ENCODE measurements at regions not wholly inside any gene's neighbourhood (a gene's known extent, or its start where the extent isn't known, plus 50 kb on each side); places are given as distances from the start of the nearest gene placed in this dataset.

- H3K27me3 ChIP-seq = no peaks in the 10 kb centered on the region
- H3K4me3 ChIP-seq = no peak overlapping the region
- no peaks in the 10 kb centered on the region for H3K9me3 ChIP-seq
- WGBS = 10% methylated on average over 2 of the region's 2 CpGs
- H3K36me3 ChIP-seq = no peaks in the 10 kb centered on the region
- no peak overlapping the region for H3K27ac ChIP-seq (replicated peaks in 1 of 4)
- TF ChIP-seq POLR2A (IDR thresholded peaks at IDR 0.05; ENCODE audit: low read depth) (no peak), EP300 (IDR thresholded peaks at IDR 0.05) (no peak), CTCF (IDR thresholded peaks at IDR 0.05) (no peak)
- intact Hi-C loops (cut with DNase I) = no loop called here
- no peaks in the 10 kb centered on the region for H3K4me1 ChIP-seq
- no peak for DNase-seq (ENCODE audit: extremely low spot score)
Measured at GRCh38 chr12:17528394-17528793, 561.6 kb downstream of the RERGL start.

GRCh38 chr12:17527021-17527420, 563.0 kb downstream of the RERGL start:
- WGBS = 65% methylated on average over 1 of the region's 1 CpG
- DNase-seq (ENCODE audit: extremely low spot score) = no peak
- TF ChIP-seq POLR2AphosphoS5 (IDR thresholded peaks at IDR 0.05) (no peak), EP300 (IDR thresholded peaks at IDR 0.05) (no peak), CTCF (IDR thresholded peaks at IDR 0.05) (no peak)
- Histone ChIP-seq H3K27me3 (no peaks in the 10 kb centered on the region), H3K9me3 (no peaks in the 10 kb centered on the region), H3K4me1 (no peaks in the 10 kb centered on the region), H3K4me3 (no peak overlapping the region), H3K27ac (replicated peaks in 1 of 4) (no peak overlapping the region), H3K36me3 (no peaks in the 10 kb centered on the region)
- intact Hi-C loops (cut with DNase I) = no loop called here

GRCh38 chr12:17511369-17511768, 578.6 kb downstream of the RERGL start:
- no peak for DNase-seq (ENCODE audit: extremely low spot score)
- H3K27ac ChIP-seq (replicated peaks in 1 of 4) = no peak overlapping the region
- TF ChIP-seq POLR2A (IDR thresholded peaks at IDR 0.05; ENCODE audit: low read depth) (no peak), POLR2AphosphoS5 (IDR thresholded peaks at IDR 0.05) (no peak), EP300 (IDR thresholded peaks at IDR 0.05) (no peak), CTCF (IDR thresholded peaks at IDR 0.05) (no peak)
- no peaks in the 10 kb centered on the region for H3K4me1 ChIP-seq
- 38% methylated on average over 1 of the region's 1 CpG for whole genome bisulfite sequencing
- H3K36me3 ChIP-seq = no peaks in the 10 kb centered on the region
- intact Hi-C loops (cut with DNase I) = no loop called here
- no peak overlapping the region for H3K4me3 ChIP-seq
- H3K9me3 ChIP-seq = no peaks in the 10 kb centered on the region
- no peaks in the 10 kb centered on the region for H3K27me3 ChIP-seq

GRCh38 chr12:17507336-17507735, 582.7 kb downstream of the RERGL start:
- TF ChIP-seq POLR2AphosphoS5 (IDR thresholded peaks at IDR 0.05) (no peak), CTCF (IDR thresholded peaks at IDR 0.05) (no peak)
- H3K4me3 ChIP-seq = no peak overlapping the region
- intact Hi-C loops (cut with DNase I) = no loop called here
- no peaks in the 10 kb centered on the region for H3K36me3 ChIP-seq
- no peaks in the 10 kb centered on the region for H3K27me3 ChIP-seq
- H3K27ac ChIP-seq (replicated peaks in 1 of 4) = no peak overlapping the region
- no peaks in the 10 kb centered on the region for H3K4me1 ChIP-seq
- DNase-seq (ENCODE audit: extremely low spot score) = no peak
- WGBS = 82% methylated on average over 5 of the region's 5 CpGs
- no peaks in the 10 kb centered on the region for H3K9me3 ChIP-seq

- Histone ChIP-seq H3K4me3 (no peak overlapping the region), H3K27me3 (no peaks in the 10 kb centered on the region), H3K4me1 (no peaks in the 10 kb centered on the region), H3K27ac (replicated peaks in 1 of 4) (no peak overlapping the region), H3K36me3 (no peaks in the 10 kb centered on the region), H3K9me3 (no peaks in the 10 kb centered on the region)
- DNase-seq (ENCODE audit: extremely low spot score) = no peak
- TF ChIP-seq EP300 (IDR thresholded peaks at IDR 0.05) (no peak), CTCF (IDR thresholded peaks at IDR 0.05) (no peak), POLR2A (IDR thresholded peaks at IDR 0.05; ENCODE audit: low read depth) (no peak), POLR2AphosphoS5 (IDR thresholded peaks at IDR 0.05) (no peak)
- intact Hi-C loops (cut with DNase I) = no loop called here
- WGBS = 59% methylated on average over 1 of the region's 1 CpG
Measured at GRCh38 chr12:17503742-17504141, 586.3 kb downstream of the RERGL start.
